CD14-positive monocyte (primary cell): ENCODE measurements at regions not wholly inside any gene's neighbourhood (a gene's known extent, or its start where the extent isn't known, plus 50 kb on each side); places are given as distances from the start of the nearest gene placed in this dataset.

Experiments used
- DNase-seq, 3 donors: peaks; one replicate each; pipeline ENCODE4 v3.0.0-alpha.2; 2011 to 2022
- H2AFZ ChIP-seq: 2 replicates; pipeline ENCODE4 v1.6.0; 2012; ENCODE audit warnings: mild to moderate bottlenecking, low read depth, low read length, inconsistent platforms; ENCODE audit not compliant: insufficient read depth, poor library complexity, severe bottlenecking
- H3K27ac ChIP-seq, 2 donors: 1 replicate in 1 of 2; 2 replicates in 1 of 2; pipeline ENCODE4 v1.5.1; 2012 to 2013; ENCODE audit warnings: low read length in 2 of 2, control low read depth in 1 of 2, inconsistent platforms in 1 of 2, low read depth in 1 of 2, mild to moderate bottlenecking in 1 of 2
- H3K27me3 ChIP-seq, 2 donors: one replicate each; pipeline versions ENCODE4 v1.6.0 to v1.6.1; 2011 to 2013; ENCODE audit warnings: low read length in 2 of 2; ENCODE audit not compliant: control insufficient read depth in 2 of 2, insufficient read depth in 2 of 2
- H3K36me3 ChIP-seq, 2 donors: replicated peaks in 1 of 2; 1 replicate in 1 of 2; 2 replicates in 1 of 2; pipeline versions ENCODE4 v1.5.1 to v1.6.1; 2012 to 2013; ENCODE audit warnings: low read length in 2 of 2, control low read depth in 1 of 2, inconsistent platforms in 1 of 2, mild to moderate bottlenecking in 1 of 2; ENCODE audit not compliant: insufficient read depth in 2 of 2, control insufficient read depth in 1 of 2
- H3K4me1 ChIP-seq, 2 donors: 1 replicate in 1 of 2; 2 replicates in 1 of 2; pipeline versions ENCODE4 v1.5.1 to v1.6.1; 2012 to 2013; ENCODE audit warnings: low read length in 2 of 2, control low read depth in 1 of 2, inconsistent platforms in 1 of 2, mild to moderate bottlenecking in 1 of 2, moderate library complexity in 1 of 2; ENCODE audit not compliant: insufficient read depth in 2 of 2, control insufficient read depth in 1 of 2
- H3K4me2 ChIP-seq: replicated peaks from 2 replicates; pipeline ENCODE3; 2012; ENCODE audit warnings: low read length, moderate library complexity, mild to moderate bottlenecking; ENCODE audit not compliant: poor library complexity, severe bottlenecking; ENCODE audit errors: extremely low read depth
- H3K4me3 ChIP-seq, 3 experiments: fragments of 200-600 bp in 1 of 3; sonication (generic) in 1 of 3; replicated peaks in 1 of 3; 1 replicate in 2 of 3; 2 replicates in 1 of 3; pipeline ENCODE4 v1.5.1; 2011 to 2013; ENCODE audit warnings: low read length in 3 of 3, mild to moderate bottlenecking in 3 of 3, control low read depth in 2 of 3, low read depth in 2 of 3, inconsistent platforms in 1 of 3, moderate library complexity in 1 of 3
- H3K79me2 ChIP-seq: 2 replicates; pipeline ENCODE4 v1.6.0; 2012; ENCODE audit warnings: mild to moderate bottlenecking, control low read depth, inconsistent platforms, low read length, moderate library complexity; ENCODE audit not compliant: insufficient read depth
- H3K9ac ChIP-seq: 2 replicates; pipeline ENCODE4 v1.6.0; 2017; ENCODE audit warnings: low read length, mild to moderate bottlenecking; ENCODE audit not compliant: insufficient read depth, poor library complexity, severe bottlenecking
- H3K9me3 ChIP-seq, 2 donors: replicated peaks in 1 of 2; 1 replicate in 1 of 2; 2 replicates in 1 of 2; pipeline versions ENCODE4 v1.5.1 to v1.6.1; 2012 to 2013; ENCODE audit warnings: low read length in 2 of 2, control low read depth in 1 of 2; ENCODE audit not compliant: control insufficient read depth in 1 of 2, insufficient read depth in 1 of 2
- H4K20me1 ChIP-seq: 2 replicates; pipeline ENCODE4 v1.6.0; 2012; ENCODE audit warnings: mild to moderate bottlenecking, low read length, control low read depth, moderate library complexity; ENCODE audit not compliant: insufficient read depth
- H3K27ac Mint-ChIP-seq, 7 donors: one replicate each; pipeline ENCODE4 v1.8.0; 2020; ENCODE audit warnings: mild to moderate bottlenecking in 7 of 7, mixed read lengths in 7 of 7, moderate library complexity in 6 of 7, inconsistent platforms in 2 of 7
- H3K27me3 Mint-ChIP-seq, 3 donors: one replicate each; pipeline ENCODE4 v1.8.0; 2021 to 2022; ENCODE audit warnings: low read depth in 3 of 3, mild to moderate bottlenecking in 3 of 3, mixed read lengths in 3 of 3, moderate library complexity in 3 of 3, inconsistent platforms in 1 of 3
- H3K36me3 Mint-ChIP-seq, 2 donors: one replicate each; pipeline ENCODE4 v1.8.0; 2020; ENCODE audit warnings: mixed read lengths in 2 of 2, inconsistent platforms in 1 of 2, mild to moderate bottlenecking in 1 of 2
- H3K4me1 Mint-ChIP-seq: one replicate; pipeline ENCODE4 v1.8.0; 2020; ENCODE audit warnings: mild to moderate bottlenecking, mixed read lengths
- H3K4me3 Mint-ChIP-seq, 2 donors: one replicate each; pipeline ENCODE4 v1.8.0; 2020; ENCODE audit warnings: mild to moderate bottlenecking in 2 of 2, mixed read lengths in 2 of 2, moderate library complexity in 1 of 2
- H3K9me3 Mint-ChIP-seq, 7 donors: one replicate each; pipeline ENCODE4 v1.8.0; 2020 to 2022; ENCODE audit warnings: mixed read lengths in 7 of 7, mild to moderate bottlenecking in 6 of 7, moderate library complexity in 6 of 7, inconsistent platforms in 2 of 7
- CTCF ChIP-seq: fragments of 200-600 bp; IDR thresholded peaks from one replicate; pipeline ENCODE4 v1.8.0; 2022; ENCODE audit warnings: antibody characterized with exemption, mild to moderate bottlenecking
- WGBS: methylation state at CpG from one replicate; pipeline ENCODE4 v1.1.5; 2013; ENCODE audit warnings: missing lambda C conversion rate; ENCODE audit not compliant: insufficient coverage; 5-methylcytosine and 5-hydroxymethylcytosine counted together
- intact Hi-C, 2 donors: fragments of 100-400 bp; cut with micrococcal nuclease; formaldehyde crosslinking; loops; one replicate each; pipeline versions ENCODE4 v1.15.0 to v1.15.1; 2023

GRCh38 chr5:124859556-124860290 is 113.3 kb upstream of the ZNF608 start:
- Histone ChIP-seq H4K20me1 (no peaks in the 10 kb centered on the region), H2AFZ (no peak overlapping the region), H3K79me2 (no peaks in the 10 kb centered on the region), H3K4me2 (peak overlapping the region; percentile 62), H3K4me3 (peak overlapping the region in 1 of 3 experiments; percentile 53), H3K27me3 (no peaks in the 10 kb centered on the region), H3K9me3 (no peaks in the 10 kb centered on the region), H3K9ac (no peak overlapping the region), H3K36me3 (no peaks in the 10 kb centered on the region), H3K4me1 (peaks cover 28 to 30% of the 10 kb centered on the region in 2 donors), H3K27ac (peak overlapping the region in 1 of 2 donors; percentile 74)
- Mint-ChIP-seq H3K9me3 (peaks cover 0 to 9% (median 4%) of the 10 kb centered on the region in 7 donors), H3K27me3 (no peaks in the 10 kb centered on the region), H3K4me3 (peak overlapping the region in 1 of 2 donors; percentile 79), H3K27ac (peak overlapping the region in 4 of 7 donors; percentile 25 to 88 (median 81)), H3K36me3 (no peaks in the 10 kb centered on the region), H3K4me1 (peaks cover 30% of the 10 kb centered on the region)
- no peak for TF ChIP-seq CTCF
- DNase-seq: peak; percentile 27 to 65 (median 37)
- intact Hi-C loops: loop anchor here in 1 of 2 donors (5.0 to 10.0 kb wide), 2 partner anchors 55 to 207 kb away; no protein-coding TSS in a partner anchor
- WGBS: no CpG with 5 or more reads among the region's 3 CpGs

GRCh38 chr5:124860291-124860655 is 113.8 kb upstream of the ZNF608 start:
- Histone ChIP-seq H3K4me2 (no peak overlapping the region), H3K27ac (no peak overlapping the region), H4K20me1 (no peaks in the 10 kb centered on the region), H3K9me3 (no peaks in the 10 kb centered on the region), H3K79me2 (no peaks in the 10 kb centered on the region), H3K9ac (no peak overlapping the region), H3K36me3 (no peaks in the 10 kb centered on the region), H2AFZ (no peak overlapping the region), H3K4me3 (no peak overlapping the region), H3K4me1 (peaks cover 29 to 31% of the 10 kb centered on the region in 2 donors), H3K27me3 (no peaks in the 10 kb centered on the region)
- H3K27me3 Mint-ChIP-seq: no peaks in the 10 kb centered on the region
- intact Hi-C loops: no loop called here
- peaks cover 33% of the 10 kb centered on the region for H3K4me1 Mint-ChIP-seq
- peak in 1 of 3 donors; percentile 35 for DNase-seq
- H3K9me3 Mint-ChIP-seq: peaks cover 0 to 9% (median 4%) of the 10 kb centered on the region in 7 donors
- no peak overlapping the region for H3K27ac Mint-ChIP-seq
- 100% methylated on average over 2 of the region's 4 CpGs for WGBS
- H3K36me3 Mint-ChIP-seq: no peaks in the 10 kb centered on the region
- TF ChIP-seq CTCF: no peak
- H3K4me3 Mint-ChIP-seq: no peak overlapping the region
